HUDEP-2 (cell line): ENCODE measurements at regions not wholly inside any gene's neighbourhood (a gene's known extent, or its start where the extent isn't known, plus 50 kb on each side); places are given as distances from the start of the nearest gene placed in this dataset.

ENCODE experiments used
- DNase-seq, 76 experiments: peaks; one replicate each; lab custom pipeline; 2025; ENCODE audit not compliant: unreplicated experiment in 76 of 76; lab: John Stamatoyannopoulos, UW

DNA sequence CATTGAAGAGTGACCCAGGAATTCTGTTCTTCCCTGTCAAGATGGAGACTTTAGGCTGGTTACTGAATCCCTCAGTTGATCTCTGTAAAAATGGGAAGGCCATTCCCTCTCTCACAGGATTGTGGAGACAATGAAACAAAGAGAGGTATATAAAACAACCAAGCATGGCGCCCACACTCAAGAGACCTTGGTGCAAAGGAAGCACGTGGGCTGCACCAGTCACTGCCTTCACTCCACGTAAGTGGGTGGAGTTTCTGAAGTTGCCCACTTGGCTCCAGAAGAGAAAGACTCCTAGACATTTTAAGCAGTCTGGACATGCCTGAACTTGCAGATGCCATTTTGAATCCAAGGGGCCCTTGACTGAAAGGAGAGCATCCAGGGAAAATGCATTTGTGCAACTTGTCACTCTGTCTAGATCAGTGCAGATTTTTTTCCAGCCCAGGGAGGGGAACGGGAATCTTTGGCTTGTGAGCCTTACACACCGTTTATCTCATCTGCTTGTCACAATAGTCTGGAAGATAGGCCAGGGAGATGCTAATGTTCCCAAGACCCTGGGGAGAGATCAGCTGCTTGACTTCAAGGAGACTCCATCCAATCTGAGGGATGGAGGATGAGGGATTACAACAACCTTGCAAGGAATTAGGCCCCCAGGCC is 96.9 kb upstream of the TBX3 start:
- no peak for DNase-seq

DNA sequence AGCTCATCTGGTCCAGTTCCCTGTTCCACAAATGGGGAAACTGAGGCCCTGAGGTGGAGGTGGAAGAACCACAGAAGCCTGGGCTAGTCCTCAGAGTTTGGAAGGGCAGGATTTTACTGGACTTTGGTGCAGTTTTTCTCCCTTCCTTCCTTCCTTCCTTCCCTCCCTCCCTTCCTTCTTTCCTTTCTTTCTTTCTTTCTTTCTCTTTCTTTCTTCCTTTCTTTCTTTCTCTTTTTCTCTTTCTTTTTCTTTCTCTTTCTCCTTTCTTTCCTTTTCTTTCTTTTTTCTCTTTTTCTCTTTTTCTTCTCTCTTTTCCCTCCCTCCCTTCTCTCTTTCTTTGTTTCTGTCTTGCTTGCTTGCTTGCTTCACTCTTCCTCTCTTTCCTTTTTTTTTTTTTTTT is 95.7 kb upstream of the TBX3 start:
- no peak for DNase-seq

GRCh38 chr12:114779186-114779585 is 95.2 kb upstream of the TBX3 start:
- no peak for DNase-seq

DNA sequence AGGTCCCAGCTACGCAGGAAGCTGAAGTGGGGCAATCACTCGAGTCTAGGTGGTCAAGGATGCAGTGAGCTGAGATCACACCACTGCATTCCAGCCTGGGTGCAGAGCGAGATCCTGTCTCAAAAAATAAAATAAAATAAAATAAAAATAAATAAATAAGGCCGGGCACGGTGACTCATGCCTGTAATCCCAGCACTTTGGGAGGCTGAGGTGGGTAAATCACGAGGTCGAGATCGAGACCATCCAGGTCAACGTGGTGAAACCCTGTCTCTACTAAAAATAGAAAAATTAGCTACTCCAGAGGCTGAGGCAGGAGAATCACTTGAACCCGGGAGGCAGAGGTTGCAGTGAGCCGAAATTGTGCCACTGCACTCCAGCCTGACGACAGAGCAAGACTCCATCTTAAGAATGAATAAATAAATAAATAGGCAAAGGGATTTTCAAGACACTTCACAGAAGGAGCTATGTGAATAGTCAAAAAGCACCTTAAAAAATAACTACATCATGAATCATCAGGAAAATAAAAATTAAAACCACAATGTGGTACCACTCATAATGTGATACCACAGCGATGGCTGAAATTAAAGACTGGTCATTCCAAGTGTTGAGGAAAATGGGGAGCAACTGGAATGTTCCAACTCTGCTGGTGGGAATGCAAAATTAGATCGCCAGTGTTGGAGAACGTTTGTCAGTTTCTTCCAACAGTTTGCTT is 92.9 kb upstream of the TBX3 start:
- DNase-seq, result no peak

- no peak for DNase-seq
Observed at GRCh38 chr12:114774699-114775098, 90.7 kb upstream of the TBX3 start.

GRCh38 chr12:114774197-114774596 is 90.2 kb upstream of the TBX3 start:
- DNase-seq, result no peak

- DNase-seq, result no peak
Observed at GRCh38 chr12:114770323-114770722, 86.3 kb upstream of the TBX3 start.

DNA sequence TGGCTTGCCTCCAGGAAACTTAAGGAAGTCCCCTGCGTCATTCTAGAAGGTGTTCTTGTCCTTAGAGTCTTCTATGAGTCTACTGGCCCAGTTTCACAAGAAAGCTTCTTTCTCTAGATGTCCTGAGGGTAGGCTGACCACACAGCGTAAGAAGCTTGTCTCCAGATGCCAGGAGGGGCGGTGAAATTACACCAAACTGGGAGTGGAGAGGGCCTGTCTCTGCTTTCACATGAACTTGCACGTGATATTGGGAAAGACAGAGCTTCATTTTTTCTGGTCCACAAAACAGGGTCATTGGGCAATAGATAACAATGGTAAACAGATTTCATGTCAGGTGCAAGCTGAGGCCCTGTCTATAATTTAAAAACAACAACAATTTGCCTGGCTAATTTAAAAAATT is 85.7 kb upstream of the TBX3 start:
- no peak for DNase-seq

- no peak for DNase-seq
Observed at GRCh38 chr12:114767906-114768722, 84.1 kb upstream of the TBX3 start.

- DNase-seq, result no peak
Observed at GRCh38 chr12:114767084-114767760, 83.2 kb upstream of the TBX3 start.

DNA sequence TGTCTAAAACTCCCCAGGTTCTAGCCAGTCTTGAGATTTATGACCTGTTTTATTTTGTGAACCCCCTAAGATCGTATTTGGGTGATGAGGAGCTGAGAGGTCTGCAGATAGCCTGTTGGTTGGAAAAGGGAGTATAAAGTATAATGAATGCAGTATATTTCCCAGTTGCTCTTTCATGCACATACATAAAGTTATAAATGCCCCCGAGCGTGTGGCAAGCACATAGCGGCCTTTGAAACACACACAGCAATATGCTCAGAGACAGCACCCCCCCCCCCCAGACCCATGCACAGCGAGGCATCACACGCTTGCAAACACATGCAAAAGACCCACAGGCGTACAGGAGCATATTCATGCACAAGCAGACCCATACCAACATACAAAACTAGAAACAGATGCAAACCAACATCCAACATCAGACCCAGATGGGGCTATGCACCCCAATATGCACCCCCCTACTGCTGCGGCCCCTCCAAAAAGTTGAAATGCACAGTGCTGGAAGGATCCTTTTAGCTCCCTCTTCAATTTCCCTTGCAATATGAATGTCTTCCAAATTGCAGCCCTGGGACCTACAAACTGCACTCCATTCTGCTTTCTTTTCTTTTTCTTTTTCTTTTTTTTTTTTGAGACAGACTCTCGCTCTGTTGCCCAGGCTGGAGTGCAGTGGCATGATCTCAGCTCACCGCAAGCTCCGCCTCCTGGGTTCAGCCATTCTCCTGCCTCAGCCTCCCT is 82.2 kb upstream of the TBX3 start:
- DNase-seq, result no peak

- DNase-seq, result no peak
Observed at GRCh38 chr12:114764510-114764909, 80.5 kb upstream of the TBX3 start.

DNA sequence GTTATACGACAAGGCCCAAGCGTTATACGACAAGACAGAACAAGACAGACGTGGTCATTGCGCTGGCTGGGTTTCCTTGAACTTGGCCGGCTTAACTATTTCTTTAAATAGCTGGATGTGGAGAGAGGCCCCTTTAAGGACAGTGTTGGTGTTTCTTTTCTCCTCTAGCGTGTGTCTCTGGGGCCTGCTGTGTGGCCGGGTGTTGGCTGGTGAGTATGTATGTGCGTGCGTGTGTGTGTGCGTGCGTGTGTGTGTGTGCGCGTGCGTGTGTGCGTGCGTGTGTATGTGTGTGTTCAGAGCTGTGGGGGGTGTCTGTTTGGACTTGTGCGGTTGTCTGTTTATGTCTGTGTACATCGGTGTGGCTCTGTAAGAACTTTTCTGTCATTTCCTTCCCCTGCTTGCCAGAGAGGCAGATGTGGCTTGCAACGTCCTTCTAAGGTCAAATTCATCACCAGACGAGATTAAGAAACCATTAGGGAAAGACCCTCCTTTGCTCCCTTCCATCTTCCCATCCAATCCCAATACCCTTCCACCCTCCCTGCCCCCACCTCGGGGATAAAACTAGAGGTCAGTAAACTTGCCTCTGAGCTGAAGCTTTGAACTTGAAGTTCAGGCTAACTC is 78.6 kb upstream of the TBX3 start:
- DNase-seq, result no peak

DNA sequence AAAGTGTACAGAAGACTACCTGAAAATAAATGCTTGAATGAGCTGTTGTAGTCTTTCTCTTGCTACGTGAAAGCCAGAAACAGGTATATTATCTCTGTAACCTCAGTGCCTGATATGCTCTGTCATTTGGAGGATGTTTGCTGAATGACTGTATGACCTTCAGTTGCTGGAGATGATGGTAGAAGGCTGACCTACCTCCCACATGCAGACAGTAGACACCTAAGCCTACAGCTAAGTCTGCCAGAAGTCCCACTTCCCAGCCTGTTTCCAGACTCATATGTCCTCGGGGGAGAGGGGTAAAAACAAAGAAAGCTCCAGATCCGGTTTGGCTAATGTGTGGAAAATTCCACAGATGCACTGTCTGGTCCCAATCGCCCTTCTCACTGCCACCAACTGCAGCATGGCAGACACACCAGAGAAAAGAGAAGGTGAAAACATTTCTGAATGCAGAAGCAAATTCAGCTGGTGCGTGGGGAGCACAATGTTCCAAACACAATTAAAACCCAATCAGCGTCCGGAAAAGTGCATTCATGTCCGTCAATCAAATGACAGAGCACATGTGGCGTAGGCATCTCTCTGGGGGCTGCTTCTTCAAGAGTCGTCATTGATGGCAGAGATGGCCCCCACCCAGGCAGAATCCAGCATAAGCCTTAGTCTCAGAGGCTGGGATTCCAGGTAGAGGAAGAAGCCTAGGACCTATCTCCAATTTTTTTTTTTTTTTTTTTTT is 76.3 kb upstream of the TBX3 start:
- DNase-seq, result no peak

GRCh38 chr12:114759635-114760034 is 75.7 kb upstream of the TBX3 start:
- no peak for DNase-seq

GRCh38 chr12:114757684-114758325 is 73.8 kb upstream of the TBX3 start:
- DNase-seq, result no peak

DNA sequence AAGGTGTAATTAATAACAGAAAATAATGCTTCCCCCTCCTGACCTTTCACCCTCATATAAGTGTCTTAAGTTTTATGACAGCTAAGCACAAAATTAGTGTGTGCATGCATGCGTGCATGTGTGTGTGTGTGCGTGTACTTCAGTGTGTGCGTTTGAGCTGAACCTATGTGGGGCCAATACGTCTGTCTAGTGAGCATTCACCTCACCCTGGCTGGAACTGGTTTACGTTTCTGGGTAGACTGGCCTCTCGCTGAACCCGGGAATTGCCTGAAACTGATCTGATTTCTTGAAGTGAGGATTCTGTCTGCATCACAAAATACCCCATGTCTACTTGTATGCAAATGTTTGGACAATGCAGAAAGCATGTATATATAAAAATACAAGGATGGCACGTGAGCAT is 68.2 kb upstream of the TBX3 start:
- no peak for DNase-seq

DNA sequence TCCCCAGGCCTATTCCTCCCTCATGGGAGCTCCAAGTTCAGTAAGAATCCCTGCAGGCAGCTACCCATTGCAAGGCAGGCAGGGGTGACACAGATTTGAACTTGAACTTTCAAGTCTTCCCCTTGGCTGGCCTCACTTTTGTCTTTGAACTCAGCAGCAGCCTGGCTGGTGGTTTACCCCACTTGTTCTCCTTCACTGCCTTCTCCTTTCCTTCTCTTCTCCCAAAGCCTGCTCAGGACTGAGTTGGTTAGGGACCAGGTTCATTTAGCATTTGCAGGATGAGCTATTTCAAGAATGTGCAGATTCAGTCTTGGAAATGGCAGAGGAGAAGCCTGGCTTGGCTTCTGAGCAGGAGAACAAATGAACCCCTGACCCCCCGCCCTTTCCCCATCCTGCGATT is 67.7 kb upstream of the TBX3 start:
- DNase-seq, result no peak

DNA sequence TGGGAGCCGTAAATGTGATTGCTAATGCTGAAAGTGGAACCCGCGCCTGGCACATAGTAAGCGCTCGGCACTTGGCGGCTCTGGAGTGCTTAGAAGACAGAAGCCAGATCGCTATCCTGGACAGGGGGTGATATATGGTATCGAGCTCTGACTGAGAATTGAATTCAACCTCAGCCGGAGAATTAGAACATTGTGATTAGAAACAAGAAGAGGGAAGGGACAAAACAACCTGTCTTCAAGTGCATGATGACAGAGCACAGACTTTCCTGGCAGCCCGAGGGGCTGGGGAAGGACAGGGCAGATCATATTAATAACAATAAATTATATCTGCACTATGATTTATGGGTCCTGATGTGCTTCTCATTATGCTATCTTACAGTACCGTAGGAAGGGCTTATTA is 66.9 kb upstream of the TBX3 start:
- DNase-seq, result no peak
